HepG2 (cell line): ENCODE measurements at regions not wholly inside any gene's neighbourhood (a gene's known extent, or its start where the extent isn't known, plus 50 kb on each side); places are given as distances from the start of the nearest gene placed in this dataset.

Source experiments
- ATAC-seq: fragments of 200-7000 bp; cut with Tn5 transposase; 3 replicates; pipeline ENCODE4 v1.9.1; 2020; ENCODE audit warnings: mild to moderate bottlenecking, moderate library complexity
- BruUV-seq: library from RNA; stranded (reverse); fragments of 400-500 nt; replicated peaks from 2 replicates; lab custom pipeline; 2021; lab: Mats Ljungman, UMichigan
- CTCF ChIA-PET: fragments of 300-600 bp; formaldehyde crosslinking; extraction: SDS; loops from one replicate; lab custom pipeline; 2021; ENCODE audit warnings: low total read pairs, inconsistent platforms, low intra/inter-chr PET ratio; lab: Yijun Ruan, JAX
- POLR2A ChIA-PET: fragments of 350-600 bp; sonication (Branson Sonifier 250); formaldehyde crosslinking; loops from one replicate; lab custom pipeline; 2020; ENCODE audit warnings: antibody characterized with exemption, inconsistent platforms; lab: Yijun Ruan, JAX
- DNase-seq: peaks from one replicate; pipeline ENCODE4 v3.0.0-alpha.2; 2015; ENCODE audit warnings: low spot score
- FAIRE-seq: peaks from 3 replicates; lab custom pipeline; 2011; peaks lifted over from hg19 to GRCh38; lab: Jason Lieb, UNC
- H2AFZ ChIP-seq: one replicate; pipeline ENCODE4 v1.6.1; 2011; ENCODE audit warnings: low read length, inconsistent platforms
- H3K27ac ChIP-seq: fragments of 300-600 bp; 3 replicates; pipeline ENCODE4 v1.8.0; 2011; ENCODE audit warnings: mixed run types, mild to moderate bottlenecking, mixed read lengths, low read length, inconsistent platforms; ENCODE audit not compliant: insufficient read depth; ENCODE audit errors: extremely low read length
- H3K27me3 ChIP-seq, 2 experiments: fragments of 200-600 bp in 1 of 2; 2 replicates in 1 of 2; 3 replicates in 1 of 2; pipeline versions ENCODE4 v1.6.0 to v1.8.0; 2011; ENCODE audit warnings: low read length in 2 of 2, mild to moderate bottlenecking in 2 of 2, moderate library complexity in 2 of 2, inconsistent platforms in 1 of 2; ENCODE audit not compliant: insufficient read depth in 2 of 2, control insufficient read depth in 1 of 2
- H3K36me3 ChIP-seq, 2 experiments: fragments of 200-600 bp in 1 of 2; replicated peaks in 1 of 2; 2 replicates in 1 of 2; 3 replicates in 1 of 2; pipeline versions ENCODE4 v1.5.1 to v1.8.0; 2011; ENCODE audit warnings: low read length in 2 of 2, inconsistent platforms in 1 of 2; ENCODE audit not compliant: insufficient read depth in 2 of 2, control insufficient read depth in 1 of 2
- H3K4me1 ChIP-seq: 2 replicates; pipeline ENCODE4 v1.5.1; 2012; ENCODE audit warnings: low read length, inconsistent platforms; ENCODE audit not compliant: insufficient read depth
- H3K4me2 ChIP-seq: 2 replicates; pipeline ENCODE4 v1.6.0; 2011; ENCODE audit warnings: low read depth, low read length, inconsistent platforms
- H3K4me3 ChIP-seq, 3 experiments: fragments of 200-600 bp in 1 of 3; sonication (generic), shearing (Covaris generic) in 1 of 3; replicated peaks in 1 of 3; 2 replicates each; pipeline ENCODE4 v1.5.1; 2011 to 2016; ENCODE audit warnings: low read length in 3 of 3, inconsistent platforms in 2 of 3, low read depth in 2 of 3, mild to moderate bottlenecking in 2 of 3, control low read depth in 1 of 3, mixed read lengths in 1 of 3; ENCODE audit not compliant: insufficient read depth in 1 of 3
- H3K79me2 ChIP-seq: one replicate; pipeline ENCODE4 v1.6.1; 2011; ENCODE audit warnings: low read length, inconsistent platforms; ENCODE audit not compliant: insufficient read depth
- H3K9ac ChIP-seq: 2 replicates; pipeline ENCODE4 v1.6.0; 2011; ENCODE audit warnings: mild to moderate bottlenecking, low read depth, low read length, inconsistent platforms; ENCODE audit not compliant: insufficient read depth
- H3K9me3 ChIP-seq: 2 replicates; pipeline ENCODE4 v1.5.1; 2012; ENCODE audit warnings: mild to moderate bottlenecking, low read length
- H4K20me1 ChIP-seq: 2 replicates; pipeline ENCODE4 v1.6.0; 2011; ENCODE audit warnings: inconsistent platforms, mild to moderate bottlenecking, low read length, moderate library complexity; ENCODE audit not compliant: insufficient read depth
- ATF5 ChIP-seq: sonication (generic); formaldehyde crosslinking; IDR thresholded peaks from 2 replicates; pipeline ENCODE4 v1.4.0; 2020; ENCODE audit warnings: mild to moderate bottlenecking, low read depth, missing genetic modification reagents
- CEBPG ChIP-seq: IDR thresholded peaks from 2 replicates; pipeline ENCODE4 v1.6.1; 2016
- DNMT1 ChIP-seq: sonication (generic); formaldehyde crosslinking; IDR thresholded peaks from 2 replicates; pipeline ENCODE4 v1.5.1; 2020; ENCODE audit warnings: mild to moderate bottlenecking, missing genetic modification reagents
- HOXA5 ChIP-seq: sonication (generic); formaldehyde crosslinking; IDR thresholded peaks from 2 replicates; pipeline ENCODE4 v1.4.0; 2020; ENCODE audit warnings: missing genetic modification reagents
- POGK ChIP-seq: sonication (generic); formaldehyde crosslinking; conservative IDR thresholded peaks from 2 replicates; pipeline ENCODE4 v1.8.0; 2022; ENCODE audit warnings: mild to moderate bottlenecking, moderate library complexity, missing genetic modification reagents
- SP5 ChIP-seq: IDR thresholded peaks from 2 replicates; pipeline ENCODE4 v1.6.1; 2016; ENCODE audit warnings: low read depth, borderline replicate concordance
- TP53 ChIP-seq: sonication (generic); formaldehyde crosslinking; conservative IDR thresholded peaks from 2 replicates; pipeline ENCODE4 v1.4.0; 2020; ENCODE audit warnings: missing genetic modification reagents
- ZEB1 ChIP-seq: IDR thresholded peaks from 2 replicates; pipeline ENCODE4 v1.6.1; 2012; ENCODE audit warnings: mild to moderate bottlenecking, low read depth, inconsistent platforms; ENCODE audit not compliant: insufficient replicate concordance
- ZNF10 ChIP-seq: sonication (generic); formaldehyde crosslinking; IDR thresholded peaks from 2 replicates; pipeline ENCODE4 v1.4.0; 2020; ENCODE audit warnings: mild to moderate bottlenecking, low read depth, missing genetic modification reagents, borderline replicate concordance
- ZNF121 ChIP-seq: sonication (generic); formaldehyde crosslinking; IDR thresholded peaks from 2 replicates; pipeline ENCODE4 v1.5.0; 2020; ENCODE audit warnings: mild to moderate bottlenecking, missing genetic modification reagents
- ZNF207 ChIP-seq: fragments of 450-650 bp; IDR thresholded peaks from 2 replicates; pipeline ENCODE4 v1.6.1; 2016; ENCODE audit warnings: antibody characterized with exemption, borderline replicate concordance
- ZNF253 ChIP-seq: sonication (generic); formaldehyde crosslinking; IDR thresholded peaks from 2 replicates; pipeline ENCODE4 v1.8.0; 2022; ENCODE audit warnings: mild to moderate bottlenecking, missing genetic modification reagents, borderline replicate concordance
- ZNF292 ChIP-seq: sonication (generic); formaldehyde crosslinking; IDR thresholded peaks from 2 replicates; pipeline ENCODE4 v1.8.1; 2022; ENCODE audit warnings: mild to moderate bottlenecking, low read depth, missing genetic modification reagents, borderline replicate concordance
- ZNF329 ChIP-seq: sonication (generic); formaldehyde crosslinking; IDR thresholded peaks from 2 replicates; pipeline ENCODE4 v1.9.0; 2021; ENCODE audit warnings: low read depth, mild to moderate bottlenecking, missing genetic modification reagents
- ZNF331 ChIP-seq: sonication (generic); formaldehyde crosslinking; IDR thresholded peaks from 2 replicates; pipeline ENCODE4 v1.4.0; 2020; ENCODE audit warnings: missing genetic modification reagents
- ZNF34 ChIP-seq: sonication (generic); formaldehyde crosslinking; IDR thresholded peaks from 2 replicates; pipeline ENCODE4 v1.4.0; 2020; ENCODE audit warnings: mild to moderate bottlenecking, missing genetic modification reagents, borderline replicate concordance
- ZNF44 ChIP-seq: sonication (generic); formaldehyde crosslinking; IDR thresholded peaks from 2 replicates; pipeline ENCODE4 v1.5.1; 2020; ENCODE audit warnings: mild to moderate bottlenecking, missing genetic modification reagents
- WGBS: methylation state at CpG from one replicate; pipeline ENCODE4 v1.1.6; 2017; ENCODE audit warnings: low lambda C conversion rate; 5-methylcytosine and 5-hydroxymethylcytosine counted together
- in situ Hi-C: cut with HindIII; loops from 2 replicates; pipeline ENCODE4 v1.10.0; 2017; ENCODE audit warnings: low pct_unique_long_range_greater_than_20kb; ENCODE audit not compliant: extremely low pct_ligation_motif_present
- intact Hi-C: fragments of 100-400 bp; cut with micrococcal nuclease; formaldehyde crosslinking; loops from one replicate; pipeline ENCODE4 v1.10.0; 2022; ENCODE audit not compliant: unreplicated experiment
- TF ChIP-seq, protein P1 (sequence below): sonication (generic); formaldehyde crosslinking; IDR thresholded peaks from 2 replicates; pipeline ENCODE4 v1.4.0; 2020; ENCODE audit warnings: mild to moderate bottlenecking, missing genetic modification reagents

DNA sequence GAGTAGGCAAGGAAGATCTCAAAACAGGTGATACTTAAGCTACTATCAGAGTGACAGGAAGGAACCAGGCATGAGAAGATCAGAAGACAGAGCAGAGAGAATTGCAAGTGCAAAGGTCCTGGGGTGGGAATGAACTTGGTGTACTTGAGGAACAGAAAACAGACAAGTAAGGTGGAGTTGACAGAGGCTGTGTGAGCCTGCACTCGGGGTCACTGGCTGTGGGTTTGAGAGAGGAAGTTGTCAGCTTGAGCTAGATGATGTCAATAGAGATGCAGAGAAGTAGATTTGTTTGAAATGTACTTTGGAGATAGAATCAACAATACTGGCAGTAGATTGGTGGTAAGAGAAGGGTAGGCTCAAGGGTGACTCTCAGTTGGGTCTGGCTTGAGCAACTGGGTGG is 209.5 kb downstream of the CLIC5 start:
- FAIRE-seq (no peak), DNase-seq (no peak), ATAC-seq (no peak)
- no peaks in the 10 kb centered on the region for H3K36me3 ChIP-seq
- 0% methylated on average over 1 of the region's 1 CpG for WGBS
- no peaks in the 10 kb centered on the region for H3K4me1 ChIP-seq
- ChIA-PET POLR2A (no interaction called here), CTCF (no interaction called here)
- in situ Hi-C loops = no loop called here
- no peak overlapping the region for H3K9ac ChIP-seq
- H3K4me2 ChIP-seq = no peak overlapping the region
- H3K27me3 ChIP-seq = no peaks in the 10 kb centered on the region; a peak in 1 of 5 replicates
- intact Hi-C loops = no loop called here
- H2AFZ ChIP-seq = no peak overlapping the region
- no peak overlapping the region for H3K4me3 ChIP-seq
- H3K9me3 ChIP-seq = no peaks in the 10 kb centered on the region; the same call in 1 of the 2 replicates
- TF ChIP-seq ZNF329 (CRISPR knock-in tag) (no peak), ATF5 (CRISPR knock-in tag) (no peak), ZNF44 (CRISPR knock-in tag) (no peak), HOXA5 (CRISPR knock-in tag) (no peak), ZNF207 (no peak), DNMT1 (CRISPR knock-in tag) (no peak), ZNF34 (no peak), ZNF253 (CRISPR knock-in tag) (no peak), ZNF121 (CRISPR knock-in tag) (no peak), ZNF331 (CRISPR knock-in tag) (no peak), ZEB1 (no peak), ZNF292 (CRISPR knock-in tag) (no peak), SP5 (CRISPR knock-in tag) (no peak), TP53 (CRISPR knock-in tag) (no peak), CEBPG (no peak), POGK (CRISPR knock-in tag) (no peak), ZNF10 (CRISPR knock-in tag) (no peak)
- TF ChIP-seq, protein P1, sequence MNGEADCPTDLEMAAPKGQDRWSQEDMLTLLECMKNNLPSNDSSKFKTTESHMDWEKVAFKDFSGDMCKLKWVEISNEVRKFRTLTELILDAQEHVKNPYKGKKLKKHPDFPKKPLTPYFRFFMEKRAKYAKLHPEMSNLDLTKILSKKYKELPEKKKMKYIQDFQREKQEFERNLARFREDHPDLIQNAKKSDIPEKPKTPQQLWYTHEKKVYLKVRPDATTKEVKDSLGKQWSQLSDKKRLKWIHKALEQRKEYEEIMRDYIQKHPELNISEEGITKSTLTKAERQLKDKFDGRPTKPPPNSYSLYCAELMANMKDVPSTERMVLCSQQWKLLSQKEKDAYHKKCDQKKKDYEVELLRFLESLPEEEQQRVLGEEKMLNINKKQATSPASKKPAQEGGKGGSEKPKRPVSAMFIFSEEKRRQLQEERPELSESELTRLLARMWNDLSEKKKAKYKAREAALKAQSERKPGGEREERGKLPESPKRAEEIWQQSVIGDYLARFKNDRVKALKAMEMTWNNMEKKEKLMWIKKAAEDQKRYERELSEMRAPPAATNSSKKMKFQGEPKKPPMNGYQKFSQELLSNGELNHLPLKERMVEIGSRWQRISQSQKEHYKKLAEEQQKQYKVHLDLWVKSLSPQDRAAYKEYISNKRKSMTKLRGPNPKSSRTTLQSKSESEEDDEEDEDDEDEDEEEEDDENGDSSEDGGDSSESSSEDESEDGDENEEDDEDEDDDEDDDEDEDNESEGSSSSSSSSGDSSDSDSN = no peak
- TF ChIP-seq, all 625 proteins: peak for 0
- no peaks in the 10 kb centered on the region for H4K20me1 ChIP-seq
- H3K27ac ChIP-seq = no peak overlapping the region
- H3K79me2 ChIP-seq = no peaks in the 10 kb centered on the region
- BruUV-seq = no TSS peak
